Cerebellar nuclear complex (tissue), 1 donor: ENCODE measurements at regions not wholly inside any gene's neighbourhood (a gene's known extent, or its start where the extent isn't known, plus 50 kb on each side); places are given as distances from the start of the nearest gene placed in this dataset.
"Not testable (repeated sequence)": the region's sequence is repeated elsewhere in the genome, so short reads cannot be mapped to it uniquely, and the experiment has no call there.

Source experiments
- DNase-seq, 2 experiments: peaks; one replicate each; lab custom pipeline; 2025; lab: John Stamatoyannopoulos, UW

- no peak for DNase-seq
Measured at GRCh38 chr13:80173224-80173623, 167.7 kb downstream of the SPRY2 start.

GRCh38 chr13:80171096-80171495, 169.8 kb downstream of the SPRY2 start:
- DNase-seq: no peak

GRCh38 chr13:80168089-80168850, 172.7 kb downstream of the SPRY2 start:
- no peak for DNase-seq

- no peak for DNase-seq
Measured at GRCh38 chr13:80166352-80166751, 174.6 kb downstream of the SPRY2 start.

- DNase-seq: no peak
Measured at GRCh38 chr13:80164462-80164861, 176.5 kb downstream of the SPRY2 start.

GRCh38 chr13:80161896-80162295, 179.0 kb downstream of the SPRY2 start:
- DNase-seq: no peak

- no peak for DNase-seq
Measured at GRCh38 chr13:80161219-80161618, 179.7 kb downstream of the SPRY2 start.

GRCh38 chr13:80160110-80160509, 180.8 kb downstream of the SPRY2 start:
- no peak for DNase-seq

- DNase-seq: no peak
Measured at GRCh38 chr13:80157261-80157932, 183.5 kb downstream of the SPRY2 start.

GRCh38 chr13:80152142-80152541, 188.8 kb downstream of the SPRY2 start:
- not testable (repeated sequence) for DNase-seq

GRCh38 chr13:80151016-80151415, 189.9 kb downstream of the SPRY2 start:
- DNase-seq: no peak

GRCh38 chr13:80149736-80150135, 191.2 kb downstream of the SPRY2 start:
- DNase-seq: no peak

- no peak for DNase-seq
Measured at GRCh38 chr13:80145171-80145690, 195.7 kb downstream of the SPRY2 start.

GRCh38 chr13:80144493-80144892, 196.4 kb downstream of the SPRY2 start:
- no peak for DNase-seq

- no peak for DNase-seq
Measured at GRCh38 chr13:80141123-80141849, 199.6 kb downstream of the SPRY2 start.

GRCh38 chr13:80140685-80141084, 200.2 kb downstream of the SPRY2 start:
- no peak for DNase-seq

- no peak for DNase-seq
Measured at GRCh38 chr13:80139196-80139595, 201.7 kb downstream of the SPRY2 start.

- no peak for DNase-seq
Measured at GRCh38 chr13:80137994-80138393, 202.9 kb downstream of the SPRY2 start.

GRCh38 chr13:80134346-80134745, 206.6 kb downstream of the SPRY2 start:
- DNase-seq: no peak

- no peak for DNase-seq
Measured at GRCh38 chr13:80133631-80134261, 207.2 kb downstream of the SPRY2 start.

GRCh38 chr13:80132741-80133601, 208.0 kb downstream of the SPRY2 start:
- peak in 1 of 2 experiments; percentile 58 for DNase-seq
